GM19043 (cell line): ENCODE measurements at regions not wholly inside any gene's neighbourhood (a gene's known extent, or its start where the extent isn't known, plus 50 kb on each side); places are given as distances from the start of the nearest gene placed in this dataset.
"Not testable (repeated sequence)": the region's sequence is repeated elsewhere in the genome, so short reads cannot be mapped to it uniquely, and the experiment has no call there.

Source experiments
- ATAC-seq: cut with Tn5 transposase; IDR thresholded peaks from one replicate; pipeline ENCODE4 v1.9.1; 2021; ENCODE audit warnings: low read depth; ENCODE audit not compliant: unreplicated experiment

- ATAC-seq: no peak
Measured at GRCh38 chr14:40216976-40217375, 784.7 kb upstream of the FBXO33 start.

- ATAC-seq: not testable (repeated sequence)
Measured at GRCh38 chr14:40216408-40216807, 784.2 kb upstream of the FBXO33 start.

- ATAC-seq: no peak
Measured at GRCh38 chr14:40213701-40214100, 781.5 kb upstream of the FBXO33 start.

DNA sequence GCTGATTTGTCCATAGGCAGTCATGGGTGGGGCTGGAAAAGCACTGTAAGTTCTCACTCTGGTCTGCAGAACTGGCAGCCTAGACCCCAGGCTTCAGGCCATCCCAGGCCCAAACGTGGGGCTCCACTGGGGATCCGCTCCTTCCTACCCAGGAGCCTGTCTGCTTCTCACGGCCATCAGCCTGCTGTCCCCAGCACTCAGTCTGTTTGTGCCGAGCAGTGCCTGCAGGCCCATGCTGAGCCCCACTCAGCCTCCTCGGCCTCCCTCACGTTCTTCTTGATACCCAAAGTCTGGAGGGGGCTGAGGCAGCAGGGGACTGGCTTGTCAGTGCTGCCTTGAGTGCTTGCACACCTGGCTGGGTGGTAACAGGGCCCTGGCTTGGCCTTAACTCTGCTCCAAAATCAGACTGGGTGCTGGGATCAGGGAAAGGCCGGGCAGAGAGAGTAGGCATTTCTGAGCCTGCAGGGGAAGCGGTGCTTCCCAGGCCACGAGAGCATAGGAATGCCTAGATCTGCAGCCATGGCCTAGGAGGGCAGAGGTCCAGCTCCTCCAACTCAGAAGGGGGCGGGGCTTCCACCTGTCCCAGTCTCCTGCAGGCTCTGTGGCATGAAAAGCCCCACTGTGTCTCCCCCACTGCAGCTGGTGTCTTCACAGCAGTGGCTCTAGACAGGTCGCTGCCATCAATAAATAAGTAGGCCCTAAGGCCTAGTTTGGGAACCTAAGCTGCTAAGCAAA, 772.4 kb upstream of the FBXO33 start:
- no peak for ATAC-seq

DNA sequence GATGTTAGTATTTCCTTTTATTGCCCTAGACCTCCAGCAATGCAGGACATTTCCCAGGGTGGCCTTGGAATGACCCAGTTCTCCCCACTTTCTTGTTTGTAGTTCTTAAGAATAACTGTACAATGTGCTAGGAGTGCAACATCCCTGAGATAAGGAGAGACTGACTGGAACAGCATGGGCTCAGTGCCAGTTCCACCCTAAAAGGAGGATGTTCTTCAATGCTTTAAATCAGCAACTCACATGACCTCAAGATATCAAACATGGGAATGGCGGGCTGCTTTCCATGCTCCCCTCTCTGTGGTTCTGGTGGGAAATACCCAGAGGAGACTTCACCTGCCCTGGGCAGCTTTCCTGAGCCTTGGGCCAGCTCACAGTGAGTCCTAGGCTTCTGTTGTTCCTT, 766.9 kb upstream of the FBXO33 start:
- ATAC-seq: no peak

DNA sequence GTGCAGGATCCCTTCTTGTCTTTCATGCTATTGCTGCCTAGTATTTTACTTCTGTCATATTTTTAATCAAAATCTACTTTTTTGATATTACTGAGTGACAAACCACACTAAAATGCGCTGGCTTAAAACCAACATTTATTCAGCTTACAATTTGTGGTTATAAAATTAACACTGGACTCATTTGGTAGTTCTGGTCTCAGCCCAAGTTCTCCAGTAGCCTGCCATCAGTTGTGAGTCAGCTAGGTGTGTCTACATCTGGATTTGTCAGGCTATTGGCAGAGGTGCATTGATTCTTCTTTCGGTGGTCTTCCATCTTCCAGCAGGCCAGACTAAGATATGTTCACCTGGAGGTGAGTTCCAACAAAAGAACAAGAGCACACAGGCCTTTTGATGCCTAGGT, 765.1 kb upstream of the FBXO33 start:
- no peak for ATAC-seq

GRCh38 chr14:40188006-40188405, 755.8 kb upstream of the FBXO33 start:
- no peak for ATAC-seq

GRCh38 chr14:40164083-40164482, 731.9 kb upstream of the FBXO33 start:
- no peak for ATAC-seq

- no peak for ATAC-seq
Measured at GRCh38 chr14:40139657-40140056, 707.4 kb upstream of the FBXO33 start.

DNA sequence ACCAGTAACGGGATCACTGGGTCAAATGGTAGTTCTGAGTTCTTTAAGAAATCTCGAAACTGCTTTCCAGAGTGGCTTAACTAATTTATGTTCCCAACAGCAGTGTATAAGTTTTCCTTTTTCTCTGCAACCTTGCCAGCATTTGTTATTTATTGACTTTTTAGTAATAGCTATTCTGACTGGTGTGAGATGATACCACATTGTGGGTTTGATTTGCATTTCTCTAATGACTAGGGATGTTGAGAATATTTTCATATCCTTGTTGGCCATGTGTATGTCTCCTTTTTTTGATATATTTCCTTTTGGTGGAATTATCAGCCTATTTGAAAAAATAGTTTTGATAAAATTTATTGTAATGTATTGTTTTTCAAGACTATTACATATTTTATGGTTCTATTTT, 701.2 kb upstream of the FBXO33 start:
- ATAC-seq: no peak

DNA sequence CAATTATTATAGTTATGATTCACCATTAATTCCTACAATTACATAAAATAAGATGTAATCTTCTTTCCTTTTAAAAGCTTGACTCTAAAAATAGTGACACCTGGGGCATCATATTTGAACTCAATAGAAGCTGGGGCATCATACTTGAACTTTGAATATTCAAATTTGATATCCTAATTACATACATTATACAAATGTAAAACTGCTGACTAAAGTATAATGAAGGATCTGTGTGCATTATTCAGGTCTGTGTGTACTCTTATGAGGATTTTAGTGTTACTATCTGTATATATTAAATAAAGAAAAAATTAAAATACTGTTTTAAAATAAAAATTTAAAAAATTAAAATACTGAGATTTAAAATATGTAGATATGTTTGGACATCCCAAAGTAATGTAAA, 696.9 kb upstream of the FBXO33 start:
- ATAC-seq: no peak

- no peak for ATAC-seq
Measured at GRCh38 chr14:40123816-40124215, 691.6 kb upstream of the FBXO33 start.

- ATAC-seq: no peak
Measured at GRCh38 chr14:40122968-40123648, 690.9 kb upstream of the FBXO33 start.

DNA sequence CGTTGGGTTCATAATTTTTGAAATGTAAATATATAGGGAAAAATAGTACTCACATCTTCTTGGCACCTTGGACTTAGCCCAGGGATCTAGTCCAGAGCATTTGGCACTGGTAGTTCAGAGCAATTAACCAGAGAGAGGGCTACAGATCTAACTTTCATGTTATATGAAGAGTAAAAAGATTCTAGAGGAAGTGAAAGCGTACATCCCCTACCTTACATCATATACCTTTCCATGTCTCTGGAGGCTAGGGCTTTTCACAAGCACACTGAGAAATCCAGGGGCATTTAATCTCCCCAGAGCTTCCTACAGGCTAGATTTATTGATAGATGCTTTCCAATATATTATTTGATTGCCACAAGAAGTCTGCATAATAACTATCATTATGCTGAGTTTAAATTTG, 687.5 kb upstream of the FBXO33 start:
- no peak for ATAC-seq

- ATAC-seq: no peak
Measured at GRCh38 chr14:40119321-40119720, 687.1 kb upstream of the FBXO33 start.

- no peak for ATAC-seq
Measured at GRCh38 chr14:40115583-40115982, 683.4 kb upstream of the FBXO33 start.

- ATAC-seq: no peak
Measured at GRCh38 chr14:40113671-40114070, 681.4 kb upstream of the FBXO33 start.

DNA sequence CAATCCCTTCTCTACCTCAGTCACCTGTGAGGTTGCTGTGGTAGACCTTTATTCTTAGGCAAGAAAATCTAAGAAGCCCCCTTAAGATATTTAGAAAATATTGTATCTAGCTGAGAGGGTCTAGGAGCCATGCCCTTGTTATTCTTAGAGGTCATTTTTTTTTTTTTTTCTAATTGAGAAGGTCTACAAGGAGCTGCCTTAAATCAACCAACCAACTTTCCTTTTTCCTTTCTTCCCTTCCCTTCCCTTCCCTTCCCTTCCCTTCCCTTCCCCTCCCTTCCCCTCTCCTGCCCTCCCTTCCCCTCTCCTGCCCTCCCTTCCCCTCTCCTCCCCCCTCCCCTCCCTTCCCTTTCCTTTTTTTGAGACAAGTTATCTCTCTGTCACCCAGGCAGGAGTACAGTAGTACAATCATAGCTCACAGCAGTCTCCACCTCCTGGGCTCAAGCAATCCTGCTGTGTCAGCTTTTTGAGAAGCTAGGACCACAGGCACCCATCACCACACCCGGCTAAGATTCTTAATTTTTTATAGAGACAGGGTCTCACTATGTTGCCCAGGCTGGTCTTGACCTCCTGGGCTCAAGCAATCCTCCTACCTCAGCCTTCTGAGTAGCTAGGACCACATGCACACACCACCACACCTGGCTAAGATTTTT, 668.4 kb upstream of the FBXO33 start:
- no peak for ATAC-seq

DNA sequence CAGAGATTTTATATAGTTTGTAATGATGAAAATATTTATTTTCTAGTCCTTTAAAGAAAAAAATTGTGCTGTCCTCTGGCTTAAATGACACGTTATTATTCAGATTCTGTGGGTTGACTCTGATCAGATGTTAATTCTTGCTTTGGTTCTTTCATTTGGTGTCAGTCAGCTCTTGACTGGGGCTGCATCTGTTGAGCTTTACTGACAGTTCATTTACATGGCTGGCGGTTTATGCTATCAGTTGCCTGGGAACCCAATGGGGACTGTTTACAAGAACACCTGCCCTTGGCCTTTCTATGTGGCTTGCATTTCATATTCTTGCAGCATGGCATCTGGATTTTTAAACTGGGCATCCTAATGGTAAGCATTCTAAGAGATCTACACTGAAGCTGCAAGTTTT, 667.1 kb upstream of the FBXO33 start:
- no peak for ATAC-seq

- no peak for ATAC-seq
Measured at GRCh38 chr14:40098468-40098867, 666.2 kb upstream of the FBXO33 start.

DNA sequence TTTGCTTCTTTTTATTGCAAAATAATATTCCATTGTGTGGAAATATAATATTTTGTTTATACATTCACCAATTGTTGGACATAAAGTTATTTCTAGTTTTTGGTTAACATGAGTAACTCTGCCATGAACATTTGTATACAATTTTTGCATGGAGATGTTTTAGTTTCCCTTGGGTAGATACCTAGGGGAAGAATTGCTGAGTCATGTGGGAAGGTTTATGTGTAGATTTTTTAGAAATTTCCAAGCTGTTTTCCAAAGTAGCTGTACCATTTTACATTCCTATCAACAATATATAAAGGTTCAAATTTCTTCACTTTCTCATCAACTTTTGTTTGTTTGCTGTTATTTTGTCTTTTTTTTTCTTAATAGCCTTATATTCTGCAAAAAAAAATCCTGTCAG, 664.7 kb upstream of the FBXO33 start:
- ATAC-seq: no peak

GRCh38 chr14:40093800-40094199, 661.6 kb upstream of the FBXO33 start:
- no peak for ATAC-seq
